SK-N-SH (cell line): ENCODE measurements at regions not wholly inside any gene's neighbourhood (a gene's known extent, or its start where the extent isn't known, plus 50 kb on each side); places are given as distances from the start of the nearest gene placed in this dataset.
"Not testable (repeated sequence)": the region's sequence is repeated elsewhere in the genome, so short reads cannot be mapped to it uniquely, and the experiment has no call there.

Source experiments
- POLR2AphosphoS5 ChIP-seq: IDR thresholded peaks from 2 replicates; pipeline ENCODE4 v1.6.1; 2012; ENCODE audit warnings: low read depth, low read length
- TF ChIP-seq, protein P1 (sequence below): fragments of 200-600 bp; sonication (generic); IDR thresholded peaks from 2 replicates; pipeline ENCODE4 v1.6.1; 2017; ENCODE audit warnings: antibody characterized with exemption, mild to moderate bottlenecking, moderate library complexity
- TF ChIP-seq, protein P2 (sequence below): IDR thresholded peaks from 2 replicates; pipeline ENCODE4 v1.6.1; 2012; ENCODE audit warnings: mild to moderate bottlenecking, low read depth, low read length, moderate library complexity

- TF ChIP-seq, protein P1, sequence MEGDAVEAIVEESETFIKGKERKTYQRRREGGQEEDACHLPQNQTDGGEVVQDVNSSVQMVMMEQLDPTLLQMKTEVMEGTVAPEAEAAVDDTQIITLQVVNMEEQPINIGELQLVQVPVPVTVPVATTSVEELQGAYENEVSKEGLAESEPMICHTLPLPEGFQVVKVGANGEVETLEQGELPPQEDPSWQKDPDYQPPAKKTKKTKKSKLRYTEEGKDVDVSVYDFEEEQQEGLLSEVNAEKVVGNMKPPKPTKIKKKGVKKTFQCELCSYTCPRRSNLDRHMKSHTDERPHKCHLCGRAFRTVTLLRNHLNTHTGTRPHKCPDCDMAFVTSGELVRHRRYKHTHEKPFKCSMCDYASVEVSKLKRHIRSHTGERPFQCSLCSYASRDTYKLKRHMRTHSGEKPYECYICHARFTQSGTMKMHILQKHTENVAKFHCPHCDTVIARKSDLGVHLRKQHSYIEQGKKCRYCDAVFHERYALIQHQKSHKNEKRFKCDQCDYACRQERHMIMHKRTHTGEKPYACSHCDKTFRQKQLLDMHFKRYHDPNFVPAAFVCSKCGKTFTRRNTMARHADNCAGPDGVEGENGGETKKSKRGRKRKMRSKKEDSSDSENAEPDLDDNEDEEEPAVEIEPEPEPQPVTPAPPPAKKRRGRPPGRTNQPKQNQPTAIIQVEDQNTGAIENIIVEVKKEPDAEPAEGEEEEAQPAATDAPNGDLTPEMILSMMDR, result not testable (repeated sequence)
- TF ChIP-seq, protein P2, sequence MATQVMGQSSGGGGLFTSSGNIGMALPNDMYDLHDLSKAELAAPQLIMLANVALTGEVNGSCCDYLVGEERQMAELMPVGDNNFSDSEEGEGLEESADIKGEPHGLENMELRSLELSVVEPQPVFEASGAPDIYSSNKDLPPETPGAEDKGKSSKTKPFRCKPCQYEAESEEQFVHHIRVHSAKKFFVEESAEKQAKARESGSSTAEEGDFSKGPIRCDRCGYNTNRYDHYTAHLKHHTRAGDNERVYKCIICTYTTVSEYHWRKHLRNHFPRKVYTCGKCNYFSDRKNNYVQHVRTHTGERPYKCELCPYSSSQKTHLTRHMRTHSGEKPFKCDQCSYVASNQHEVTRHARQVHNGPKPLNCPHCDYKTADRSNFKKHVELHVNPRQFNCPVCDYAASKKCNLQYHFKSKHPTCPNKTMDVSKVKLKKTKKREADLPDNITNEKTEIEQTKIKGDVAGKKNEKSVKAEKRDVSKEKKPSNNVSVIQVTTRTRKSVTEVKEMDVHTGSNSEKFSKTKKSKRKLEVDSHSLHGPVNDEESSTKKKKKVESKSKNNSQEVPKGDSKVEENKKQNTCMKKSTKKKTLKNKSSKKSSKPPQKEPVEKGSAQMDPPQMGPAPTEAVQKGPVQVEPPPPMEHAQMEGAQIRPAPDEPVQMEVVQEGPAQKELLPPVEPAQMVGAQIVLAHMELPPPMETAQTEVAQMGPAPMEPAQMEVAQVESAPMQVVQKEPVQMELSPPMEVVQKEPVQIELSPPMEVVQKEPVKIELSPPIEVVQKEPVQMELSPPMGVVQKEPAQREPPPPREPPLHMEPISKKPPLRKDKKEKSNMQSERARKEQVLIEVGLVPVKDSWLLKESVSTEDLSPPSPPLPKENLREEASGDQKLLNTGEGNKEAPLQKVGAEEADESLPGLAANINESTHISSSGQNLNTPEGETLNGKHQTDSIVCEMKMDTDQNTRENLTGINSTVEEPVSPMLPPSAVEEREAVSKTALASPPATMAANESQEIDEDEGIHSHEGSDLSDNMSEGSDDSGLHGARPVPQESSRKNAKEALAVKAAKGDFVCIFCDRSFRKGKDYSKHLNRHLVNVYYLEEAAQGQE, result not testable (repeated sequence)
- not testable (repeated sequence) for TF ChIP-seq POLR2AphosphoS5
Measured at GRCh38 chr12:17007442-17008040, 401.6 kb upstream of the LMO3 start.
